NT2/D1 (cell line): ENCODE measurements at regions not wholly inside any gene's neighbourhood (a gene's known extent, or its start where the extent isn't known, plus 50 kb on each side); places are given as distances from the start of the nearest gene placed in this dataset.

Source experiments
- DNase-seq: peaks from one replicate; pipeline ENCODE4 v3.0.0-alpha.2; 2011; ENCODE audit warnings: low read depth, low spot score
- H3K27me3 ChIP-seq: 2 replicates; pipeline ENCODE4 v1.6.0; 2011; ENCODE audit warnings: mild to moderate bottlenecking; ENCODE audit not compliant: insufficient read length, insufficient read depth
- H3K36me3 ChIP-seq: 2 replicates; pipeline ENCODE4 v1.6.1; 2011; ENCODE audit warnings: mild to moderate bottlenecking, low read length, mixed read lengths; ENCODE audit not compliant: insufficient read depth, insufficient read length
- H3K4me1 ChIP-seq: 2 replicates; pipeline ENCODE4 v1.5.1; 2011; ENCODE audit not compliant: insufficient read depth, insufficient read length
- H3K4me3 ChIP-seq: 2 replicates; pipeline ENCODE4 v1.5.1; 2011; ENCODE audit warnings: low read depth; ENCODE audit not compliant: insufficient read length
- H3K9ac ChIP-seq: 2 replicates; pipeline ENCODE4 v1.6.0; 2011; ENCODE audit warnings: low read depth; ENCODE audit not compliant: insufficient read length
- H3K9me3 ChIP-seq: 2 replicates; pipeline ENCODE4 v1.5.1; 2011; ENCODE audit warnings: mild to moderate bottlenecking, low read length; ENCODE audit not compliant: insufficient read depth
- SUZ12 ChIP-seq: IDR thresholded peaks from 2 replicates; pipeline ENCODE4 v1.6.1; 2011; ENCODE audit not compliant: insufficient read length, insufficient read depth; ENCODE audit errors: extremely low read depth
- YY1 ChIP-seq: IDR thresholded peaks from 2 replicates; pipeline ENCODE4 v1.6.1; 2011; ENCODE audit not compliant: insufficient read length, insufficient read depth
- ZNF274 ChIP-seq: IDR thresholded peaks from 2 replicates; pipeline ENCODE4 v1.6.1; 2011; ENCODE audit warnings: mild to moderate bottlenecking, low read depth, low read length

- no peaks in the 10 kb centered on the region for H3K36me3 ChIP-seq
- H3K27me3 ChIP-seq = no peaks in the 10 kb centered on the region
- TF ChIP-seq ZNF274 = no peak
- TF ChIP-seq YY1 = no peak
- TF ChIP-seq SUZ12 = no peak
- H3K9me3 ChIP-seq = peaks cover 30% of the 10 kb centered on the region; the same call in 1 of the 2 replicates
- no peak overlapping the region for H3K9ac ChIP-seq
- no peak overlapping the region for H3K4me3 ChIP-seq
- DNase-seq = no peak
- H3K4me1 ChIP-seq = no peaks in the 10 kb centered on the region
Observed at GRCh38 chr4:132059227-132059626, 1089.9 kb upstream of the PCDH10 start.

- no peak overlapping the region for H3K4me3 ChIP-seq
- no peaks in the 10 kb centered on the region for H3K4me1 ChIP-seq
- no peaks in the 10 kb centered on the region for H3K36me3 ChIP-seq
- no peaks in the 10 kb centered on the region for H3K27me3 ChIP-seq
- H3K9ac ChIP-seq = no peak overlapping the region
- H3K9me3 ChIP-seq = peaks cover 30% of the 10 kb centered on the region; the same call in 1 of the 2 replicates
- DNase-seq = no peak
- TF ChIP-seq ZNF274 (no peak), SUZ12 (no peak), YY1 (no peak)
Observed at GRCh38 chr4:132062611-132063239, 1086.4 kb upstream of the PCDH10 start.

- no peak for TF ChIP-seq ZNF274
- no peak for TF ChIP-seq SUZ12
- TF ChIP-seq YY1 = no peak
- Histone ChIP-seq H3K36me3 (no peaks in the 10 kb centered on the region), H3K4me1 (no peaks in the 10 kb centered on the region), H3K9me3 (peaks cover 19% of the 10 kb centered on the region; the same call in 1 of the 2 replicates), H3K9ac (no peak overlapping the region), H3K27me3 (no peaks in the 10 kb centered on the region), H3K4me3 (no peak overlapping the region)
- no peak for DNase-seq
Observed at GRCh38 chr4:132063829-132064228, 1085.3 kb upstream of the PCDH10 start.

- DNase-seq = no peak
- TF ChIP-seq ZNF274 (no peak), YY1 (no peak), SUZ12 (no peak)
- H3K9ac ChIP-seq = no peak overlapping the region
Observed at GRCh38 chr4:132065940-132066495, 1083.1 kb upstream of the PCDH10 start.

DNA sequence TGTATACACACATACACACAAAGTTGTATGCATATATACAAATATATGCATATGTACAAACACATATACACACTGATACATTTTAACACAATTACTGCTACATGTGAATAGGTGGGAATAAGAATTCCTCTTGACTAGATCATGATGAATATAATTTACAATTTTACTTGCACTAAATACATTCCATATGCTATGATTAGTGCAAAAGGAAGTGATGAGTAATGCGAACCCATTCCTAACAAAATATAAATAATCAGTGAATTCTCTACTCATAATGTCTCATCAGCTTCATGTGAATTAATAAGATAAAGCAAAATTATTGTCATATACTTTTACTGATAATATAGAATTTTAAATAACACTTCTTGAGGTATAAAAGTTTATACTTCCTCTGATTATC is 1077.3 kb upstream of the PCDH10 start:
- H3K9ac ChIP-seq = no peak overlapping the region

More at GRCh38 chr4:132065940-132066495, 1083.1 kb upstream of the PCDH10 start:
- Histone ChIP-seq H3K9me3 (peaks cover 15% of the 10 kb centered on the region; the same call in 1 of the 2 replicates), H3K27me3 (no peaks in the 10 kb centered on the region), H3K4me3 (no peak overlapping the region), H3K4me1 (no peaks in the 10 kb centered on the region), H3K36me3 (no peaks in the 10 kb centered on the region)

DNA sequence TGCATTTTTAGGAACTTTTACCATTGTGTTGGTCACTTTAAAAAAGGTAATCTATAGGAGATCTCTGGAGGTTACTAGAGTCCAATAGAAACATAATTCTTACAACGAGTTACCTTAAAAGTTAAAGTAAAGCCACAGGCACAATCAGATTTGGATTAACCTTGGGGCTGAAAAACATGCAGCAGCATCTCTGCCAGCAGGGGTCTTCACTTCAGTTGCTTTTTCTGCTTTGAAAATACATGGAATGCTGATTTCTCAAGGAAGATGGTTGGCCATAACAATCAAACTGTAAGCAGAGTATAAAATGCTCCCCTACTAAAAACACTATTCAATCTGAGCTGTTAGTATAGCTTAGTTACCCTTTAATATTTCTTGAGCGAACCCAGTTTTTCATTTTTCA is 1072.3 kb upstream of the PCDH10 start:
- Histone ChIP-seq H3K4me1 (no peaks in the 10 kb centered on the region), H3K9me3 (no peaks in the 10 kb centered on the region), H3K9ac (no peak overlapping the region), H3K27me3 (no peaks in the 10 kb centered on the region), H3K4me3 (no peak overlapping the region), H3K36me3 (no peaks in the 10 kb centered on the region)
- no peak for DNase-seq
- TF ChIP-seq ZNF274 = no peak
- TF ChIP-seq YY1 = no peak
- no peak for TF ChIP-seq SUZ12

More for the DNA sequence above, 1077.3 kb upstream of the PCDH10 start:
- no peaks in the 10 kb centered on the region for H3K36me3 ChIP-seq
- no peak overlapping the region for H3K4me3 ChIP-seq
- H3K27me3 ChIP-seq = no peaks in the 10 kb centered on the region
- TF ChIP-seq YY1 (no peak), ZNF274 (no peak), SUZ12 (no peak)
- H3K9me3 ChIP-seq = no peaks in the 10 kb centered on the region
- no peaks in the 10 kb centered on the region for H3K4me1 ChIP-seq
- DNase-seq = no peak

GRCh38 chr4:132085105-132085504 is 1064.0 kb upstream of the PCDH10 start:
- Histone ChIP-seq H3K9ac (no peak overlapping the region), H3K36me3 (no peaks in the 10 kb centered on the region), H3K27me3 (no peaks in the 10 kb centered on the region), H3K4me1 (no peaks in the 10 kb centered on the region), H3K4me3 (no peak overlapping the region), H3K9me3 (no peaks in the 10 kb centered on the region)
- no peak for DNase-seq
- no peak for TF ChIP-seq SUZ12
- no peak for TF ChIP-seq YY1
- TF ChIP-seq ZNF274 = no peak
